ENCODE measurements at regions not wholly inside any gene's neighbourhood (a gene's known extent, or its start where the extent isn't known, plus 50 kb on each side); places are given as distances from the start of the nearest gene placed in this dataset.

- no peak overlapping the region for H3K27ac ChIP-seq
- no peak overlapping the region for H3K4me3 ChIP-seq
- no peak for DNase-seq (ENCODE audit: low spot score in 2 of 2)
- no peaks in the 10 kb centered on the region for H3K4me1 ChIP-seq
- intact Hi-C loops (cut with DNase I), result no loop called here
- H3K27me3 ChIP-seq, result no peaks in the 10 kb centered on the region
- H3K36me3 ChIP-seq, result no peaks in the 10 kb centered on the region
- no peak for TF ChIP-seq CTCF (IDR thresholded peaks at IDR 0.05)
- H3K9me3 ChIP-seq, result no peaks in the 10 kb centered on the region
Measured at GRCh38 chr3:161599697-161600096, 103.1 kb downstream of the OTOL1 start.

- H3K4me1 ChIP-seq, result no peaks in the 10 kb centered on the region
- intact Hi-C loops (cut with DNase I), result no loop called here
- no peak overlapping the region for H3K27ac ChIP-seq
- no peaks in the 10 kb centered on the region for H3K27me3 ChIP-seq
- TF ChIP-seq CTCF (IDR thresholded peaks at IDR 0.05), result no peak
- no peaks in the 10 kb centered on the region for H3K9me3 ChIP-seq
- H3K4me3 ChIP-seq, result no peak overlapping the region
- DNase-seq (ENCODE audit: low spot score in 2 of 2), result no peak
- H3K36me3 ChIP-seq, result no peaks in the 10 kb centered on the region
Measured at GRCh38 chr3:161600173-161600572, 103.6 kb downstream of the OTOL1 start.

- TF ChIP-seq CTCF (IDR thresholded peaks at IDR 0.05), result no peak
- intact Hi-C loops (cut with DNase I), result no loop called here
- Histone ChIP-seq H3K27me3 (no peaks in the 10 kb centered on the region), H3K9me3 (no peaks in the 10 kb centered on the region), H3K36me3 (no peaks in the 10 kb centered on the region), H3K4me3 (no peak overlapping the region), H3K4me1 (no peaks in the 10 kb centered on the region), H3K27ac (no peak overlapping the region)
- no peak for DNase-seq (ENCODE audit: low spot score in 2 of 2)
Measured at GRCh38 chr3:161602475-161602874, 105.9 kb downstream of the OTOL1 start.

- TF ChIP-seq CTCF (IDR thresholded peaks at IDR 0.05), result no peak
- Histone ChIP-seq H3K27me3 (no peaks in the 10 kb centered on the region), H3K9me3 (no peaks in the 10 kb centered on the region), H3K4me3 (no peak overlapping the region), H3K36me3 (no peaks in the 10 kb centered on the region), H3K4me1 (no peaks in the 10 kb centered on the region), H3K27ac (no peak overlapping the region)
- DNase-seq (ENCODE audit: low spot score in 2 of 2), result no peak
- intact Hi-C loops (cut with DNase I), result no loop called here
Measured at GRCh38 chr3:161602918-161603317, 106.3 kb downstream of the OTOL1 start.

- H3K27ac ChIP-seq, result no peak overlapping the region
- no peak for TF ChIP-seq CTCF (IDR thresholded peaks at IDR 0.05)
- H3K4me1 ChIP-seq, result no peaks in the 10 kb centered on the region
- no peak for DNase-seq (ENCODE audit: low spot score in 2 of 2)
- H3K4me3 ChIP-seq, result no peak overlapping the region
- intact Hi-C loops (cut with DNase I), result no loop called here
- no peaks in the 10 kb centered on the region for H3K27me3 ChIP-seq
- H3K9me3 ChIP-seq, result peaks cover 0 to under 1% of the 10 kb centered on the region in 2 donors
- no peaks in the 10 kb centered on the region for H3K36me3 ChIP-seq
Measured at GRCh38 chr3:161607056-161607455, 110.4 kb downstream of the OTOL1 start.

GRCh38 chr3:161619351-161619750 lies 122.7 kb downstream of the OTOL1 start:
- no peak overlapping the region for H3K4me3 ChIP-seq
- no peaks in the 10 kb centered on the region for H3K36me3 ChIP-seq
- H3K27me3 ChIP-seq, result no peaks in the 10 kb centered on the region
- H3K4me1 ChIP-seq, result no peaks in the 10 kb centered on the region
- no peak overlapping the region for H3K27ac ChIP-seq
- no peak for TF ChIP-seq CTCF (IDR thresholded peaks at IDR 0.05)
- no peak for DNase-seq (ENCODE audit: low spot score in 2 of 2)
- intact Hi-C loops (cut with DNase I), result no loop called here
- H3K9me3 ChIP-seq, result no peaks in the 10 kb centered on the region
